ENCODE measurements at regions not wholly inside any gene's neighbourhood (a gene's known extent, or its start where the extent isn't known, plus 50 kb on each side); places are given as distances from the start of the nearest gene placed in this dataset.

GRCh38 chr5:120174089-120174488 is 290.0 kb upstream of the PRR16 start:
- no peak for TF ChIP-seq CTCF (IDR thresholded peaks at IDR 0.05)
- TF ChIP-seq POLR2A (IDR thresholded peaks at IDR 0.05): no peak
- no peak for TF ChIP-seq POLR2AphosphoS5 (IDR thresholded peaks at IDR 0.05)
